Endothelial cell of umbilical vein (primary cell): ENCODE measurements at regions not wholly inside any gene's neighbourhood (a gene's known extent, or its start where the extent isn't known, plus 50 kb on each side); places are given as distances from the start of the nearest gene placed in this dataset.

Experiments used
- BruUV-seq: library from RNA; stranded (reverse); fragments of 400-500 nt; replicated peaks from 2 replicates; lab custom pipeline; 2021; lab: Mats Ljungman, UMichigan
- CTCF ChIA-PET: fragments of 300-600, 350-600 bp; sonication (Branson Sonifier 250); formaldehyde crosslinking; loops from one replicate; lab custom pipeline; 2021; ENCODE audit warnings: antibody characterized with exemption, inconsistent platforms; lab: Charles Lee
- POLR2A ChIA-PET: fragments of 300-600, 350-600 bp; sonication (Branson Sonifier 250); formaldehyde crosslinking; loops from one replicate; lab custom pipeline; 2021; ENCODE audit warnings: antibody characterized with exemption, inconsistent platforms; lab: Charles Lee
- DNase-seq: peaks from one replicate; pipeline ENCODE4 v3.0.0-alpha.2; 2011; ENCODE audit warnings: low read depth, low spot score
- FAIRE-seq: peaks from 2 replicates; lab custom pipeline; 2011; peaks lifted over from hg19 to GRCh38; lab: Jason Lieb, UNC
- H2AFZ ChIP-seq: 2 replicates; pipeline ENCODE4 v1.6.0; 2012; ENCODE audit warnings: low read depth, low read length, control low read depth, inconsistent platforms
- H3K27ac ChIP-seq: 2 replicates; pipeline ENCODE4 v1.5.1; 2011; ENCODE audit warnings: low read depth, mild to moderate bottlenecking, control low read depth, low read length, moderate library complexity; ENCODE audit not compliant: insufficient read depth
- H3K27me3 ChIP-seq, 2 experiments: 2 replicates each; pipeline versions ENCODE4 v1.6.0 to v1.6.1; 2011; ENCODE audit warnings: low read length in 2 of 2, mixed read lengths in 1 of 2; ENCODE audit not compliant: control insufficient read depth in 2 of 2, insufficient read depth in 2 of 2
- H3K36me3 ChIP-seq, 2 experiments: 2 replicates in 1 of 2; 3 replicates in 1 of 2; pipeline ENCODE4 v1.5.1; 2011; ENCODE audit warnings: low read length in 2 of 2, mild to moderate bottlenecking in 1 of 2, moderate library complexity in 1 of 2; ENCODE audit not compliant: control insufficient read depth in 2 of 2, insufficient read depth in 2 of 2; ENCODE audit errors: extremely low read depth in 1 of 2
- H3K4me1 ChIP-seq: 3 replicates; pipeline ENCODE4 v1.5.1; 2011; ENCODE audit warnings: mild to moderate bottlenecking, low read length; ENCODE audit not compliant: control insufficient read depth, insufficient read depth; ENCODE audit errors: extremely low read depth
- H3K4me2 ChIP-seq: 2 replicates; pipeline ENCODE4 v1.6.1; 2011; ENCODE audit warnings: low read length, control low read depth, mixed read lengths; ENCODE audit not compliant: insufficient read depth
- H3K4me3 ChIP-seq, 3 experiments: fragments of 200-600 bp in 1 of 3; sonication (generic), shearing (Covaris generic) in 1 of 3; replicated peaks in 1 of 3; 2 replicates each; pipeline ENCODE4 v1.5.1; 2011 to 2016; ENCODE audit warnings: control low read depth in 3 of 3, low read length in 3 of 3, mild to moderate bottlenecking in 2 of 3, inconsistent platforms in 1 of 3, low read depth in 1 of 3, moderate library complexity in 1 of 3; ENCODE audit not compliant: insufficient read depth in 1 of 3
- H3K79me2 ChIP-seq: 2 replicates; pipeline ENCODE4 v1.6.0; 2012; ENCODE audit warnings: low read length, inconsistent platforms; ENCODE audit not compliant: control insufficient read depth, insufficient read depth
- H3K9ac ChIP-seq: replicated peaks from 2 replicates; pipeline ENCODE3; 2011; ENCODE audit warnings: low read length, control low read depth; ENCODE audit not compliant: insufficient read depth; ENCODE audit errors: extremely low read depth
- H3K9me1 ChIP-seq: replicated peaks from 3 replicates; pipeline ENCODE4 v1.6.0; 2011; ENCODE audit warnings: mild to moderate bottlenecking, low read length; ENCODE audit not compliant: control insufficient read depth, insufficient read depth; ENCODE audit errors: extremely low read depth
- H3K9me3 ChIP-seq: replicated peaks from 2 replicates; pipeline ENCODE4 v1.5.1; 2012; ENCODE audit warnings: low read length, inconsistent platforms; ENCODE audit not compliant: control insufficient read depth, insufficient read depth
- H4K20me1 ChIP-seq: replicated peaks from 2 replicates; pipeline ENCODE3; 2011; ENCODE audit warnings: mild to moderate bottlenecking, low read length; ENCODE audit not compliant: control insufficient read depth, insufficient read depth; ENCODE audit errors: extremely low read depth
- EZH2 ChIP-seq: IDR thresholded peaks from 2 replicates; pipeline ENCODE4 v1.6.1; 2012; ENCODE audit warnings: borderline replicate concordance, low read depth, mild to moderate bottlenecking, moderate library complexity, low read length, inconsistent platforms; ENCODE audit not compliant: severe bottlenecking
- FOS ChIP-seq: IDR thresholded peaks from 2 replicates; pipeline ENCODE4 v1.6.1; 2011; ENCODE audit warnings: mild to moderate bottlenecking, low read length, moderate library complexity, borderline replicate concordance; ENCODE audit not compliant: insufficient read depth
- GATA2 ChIP-seq: IDR thresholded peaks from 2 replicates; pipeline ENCODE4 v1.7.0; 2011; ENCODE audit warnings: low read depth, mild to moderate bottlenecking, moderate library complexity, mixed read lengths, low read length; ENCODE audit not compliant: insufficient read length, insufficient read depth
- JUN ChIP-seq: IDR thresholded peaks from 2 replicates; pipeline ENCODE4 v1.6.1; 2011; ENCODE audit warnings: borderline replicate concordance, low read depth; ENCODE audit not compliant: insufficient read length, insufficient read depth
- MAX ChIP-seq: IDR thresholded peaks from 2 replicates; pipeline ENCODE4 v1.6.1; 2011; ENCODE audit not compliant: insufficient read depth, insufficient read length
- MYC ChIP-seq: IDR thresholded peaks from one replicate; pipeline ENCODE4 v1.6.1; 2011; ENCODE audit warnings: mild to moderate bottlenecking, low read depth, low read length
- POLR2AphosphoS5 ChIP-seq: IDR thresholded peaks from 2 replicates; pipeline ENCODE4 v1.6.1; 2012; ENCODE audit warnings: low read depth, mild to moderate bottlenecking, control low read depth, low read length, moderate library complexity; ENCODE audit not compliant: insufficient read depth
- dilution Hi-C: fragments of 300-500 bp; cut with MboI; formaldehyde crosslinking; loops from one replicate; pipeline ENCODE4 v1.15.0; 2019; ENCODE audit warnings: low sequenced_read_pairs; ENCODE audit not compliant: extremely low pct_ligation_motif_present
- intact Hi-C: fragments of 100-400 bp; cut with micrococcal nuclease; formaldehyde crosslinking; loops from one replicate; pipeline ENCODE4 v1.10.0; 2022
- TF ChIP-seq, protein P1 (sequence below), 2 donors: IDR thresholded peaks; 1 replicate in 1 of 2; 2 replicates in 1 of 2; pipeline ENCODE4 v1.5.1; 2011; ENCODE audit warnings: low read length in 2 of 2, mild to moderate bottlenecking in 2 of 2, moderate library complexity in 2 of 2, control low read depth in 1 of 2, inconsistent platforms in 1 of 2, low read depth in 1 of 2; ENCODE audit not compliant: insufficient read depth in 1 of 2; ENCODE audit errors: extremely low read depth in 1 of 2

DNA sequence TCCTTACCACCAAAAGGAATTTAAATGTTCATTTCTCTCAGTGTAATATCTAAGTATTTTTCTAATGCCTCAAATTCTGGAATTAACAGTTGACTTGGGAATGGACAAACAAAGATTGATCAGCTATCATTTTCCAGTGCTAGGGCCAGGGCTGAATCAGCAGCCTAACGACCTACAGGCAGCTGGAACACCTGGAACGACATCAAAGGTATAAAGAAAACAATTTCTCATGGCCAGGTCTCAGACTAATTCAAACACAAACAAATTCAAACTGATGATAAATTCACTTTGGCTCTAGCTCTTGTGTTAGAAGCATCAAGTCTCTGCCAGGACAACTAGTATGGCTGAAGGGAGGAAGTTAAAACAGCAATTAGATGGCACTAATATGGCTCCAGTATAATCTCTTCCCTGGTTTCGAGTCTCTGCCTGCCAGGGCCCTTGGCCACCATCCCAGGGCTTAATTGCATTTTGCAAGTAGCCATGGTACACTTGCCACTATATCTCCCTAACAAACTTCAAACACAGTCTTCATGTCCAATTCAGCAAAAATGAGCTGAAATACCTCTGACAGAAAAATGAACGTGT lies 70.2 kb upstream of the FSHR start:
- no peak overlapping the region for H2AFZ ChIP-seq
- ChIA-PET POLR2A (no interaction called here), CTCF (no interaction called here)
- H4K20me1 ChIP-seq: no peaks in the 10 kb centered on the region
- no peaks in the 10 kb centered on the region for H3K36me3 ChIP-seq
- no peaks in the 10 kb centered on the region for H3K4me1 ChIP-seq
- TF ChIP-seq MYC (no peak), FOS (no peak), EZH2 (no peak), GATA2 (no peak), MAX (no peak), POLR2AphosphoS5 (no peak), JUN (no peak)
- TF ChIP-seq, protein P1, sequence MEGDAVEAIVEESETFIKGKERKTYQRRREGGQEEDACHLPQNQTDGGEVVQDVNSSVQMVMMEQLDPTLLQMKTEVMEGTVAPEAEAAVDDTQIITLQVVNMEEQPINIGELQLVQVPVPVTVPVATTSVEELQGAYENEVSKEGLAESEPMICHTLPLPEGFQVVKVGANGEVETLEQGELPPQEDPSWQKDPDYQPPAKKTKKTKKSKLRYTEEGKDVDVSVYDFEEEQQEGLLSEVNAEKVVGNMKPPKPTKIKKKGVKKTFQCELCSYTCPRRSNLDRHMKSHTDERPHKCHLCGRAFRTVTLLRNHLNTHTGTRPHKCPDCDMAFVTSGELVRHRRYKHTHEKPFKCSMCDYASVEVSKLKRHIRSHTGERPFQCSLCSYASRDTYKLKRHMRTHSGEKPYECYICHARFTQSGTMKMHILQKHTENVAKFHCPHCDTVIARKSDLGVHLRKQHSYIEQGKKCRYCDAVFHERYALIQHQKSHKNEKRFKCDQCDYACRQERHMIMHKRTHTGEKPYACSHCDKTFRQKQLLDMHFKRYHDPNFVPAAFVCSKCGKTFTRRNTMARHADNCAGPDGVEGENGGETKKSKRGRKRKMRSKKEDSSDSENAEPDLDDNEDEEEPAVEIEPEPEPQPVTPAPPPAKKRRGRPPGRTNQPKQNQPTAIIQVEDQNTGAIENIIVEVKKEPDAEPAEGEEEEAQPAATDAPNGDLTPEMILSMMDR (IDR thresholded peaks at IDR 0.05; ENCODE audit: extremely low read depth in 1 of 2, insufficient read depth in 1 of 2, low read depth in 1 of 2, low read length in 2 of 2): no peak
- H3K4me3 ChIP-seq: no peak overlapping the region
- no peaks in the 10 kb centered on the region for H3K9me1 ChIP-seq
- dilution Hi-C loops (no loop called here), intact Hi-C loops (no loop called here)
- H3K79me2 ChIP-seq: no peaks in the 10 kb centered on the region
- no peaks in the 10 kb centered on the region for H3K27me3 ChIP-seq
- H3K9me3 ChIP-seq: no peaks in the 10 kb centered on the region
- BruUV-seq: no TSS peak
- DNase-seq: no peak
- H3K4me2 ChIP-seq: no peak overlapping the region
- no peak for FAIRE-seq
- no peak overlapping the region for H3K27ac ChIP-seq
- H3K9ac ChIP-seq: no peak overlapping the region
